Esophagus muscularis mucosa (tissue), 4 donors: ENCODE measurements at regions not wholly inside any gene's neighbourhood (a gene's known extent, or its start where the extent isn't known, plus 50 kb on each side); places are given as distances from the start of the nearest gene placed in this dataset.

Experiments
- CTCF ChIP-seq, 3 experiments: fragments of 200-600 bp in 2 of 3; fragments of 450-650 bp in 1 of 3; sonication (generic) in 2 of 3; IDR thresholded peaks; one replicate each; pipeline ENCODE4 v1.5.1; 2017 to 2019; ENCODE audit warnings: antibody characterized with exemption in 3 of 3, mild to moderate bottlenecking in 2 of 3, moderate library complexity in 1 of 3
- EP300 ChIP-seq: sonication (generic); formaldehyde crosslinking; IDR thresholded peaks from one replicate; pipeline ENCODE4 v1.6.1; 2017; ENCODE audit warnings: antibody characterized with exemption
- POLR2AphosphoS5 ChIP-seq, 2 donors: sonication (generic); formaldehyde crosslinking; IDR thresholded peaks; one replicate each; pipeline ENCODE4 v1.6.1; 2017; ENCODE audit warnings: antibody characterized with exemption in 2 of 2

DNA sequence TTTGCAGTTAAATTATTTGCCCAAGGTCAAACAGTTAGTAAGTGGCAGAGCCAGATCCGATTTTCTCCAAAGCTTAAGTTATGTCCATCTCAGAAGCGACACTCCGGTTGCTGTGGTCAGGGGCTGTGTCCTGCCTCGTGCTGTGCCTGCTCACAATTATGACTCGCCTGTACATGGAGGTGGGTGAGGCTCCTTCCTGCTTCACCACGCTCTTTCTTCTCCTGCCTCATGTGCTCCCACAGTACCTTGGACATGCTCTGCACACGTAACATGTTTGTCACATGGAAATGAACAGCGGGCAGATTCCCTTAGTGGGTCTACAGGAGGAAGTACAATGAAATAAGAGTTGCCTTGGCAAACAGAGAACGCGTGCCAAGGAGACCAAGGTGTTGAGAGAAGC, 62.2 kb upstream of the CCND2 start:
- TF ChIP-seq EP300: no peak
- TF ChIP-seq CTCF (IDR thresholded peaks at IDR 0.05): no peak
- TF ChIP-seq POLR2AphosphoS5 (IDR thresholded peaks at IDR 0.05): no peak
